ENCODE measurements at regions not wholly inside any gene's neighbourhood (a gene's known extent, or its start where the extent isn't known, plus 50 kb on each side); places are given as distances from the start of the nearest gene placed in this dataset.

DNA sequence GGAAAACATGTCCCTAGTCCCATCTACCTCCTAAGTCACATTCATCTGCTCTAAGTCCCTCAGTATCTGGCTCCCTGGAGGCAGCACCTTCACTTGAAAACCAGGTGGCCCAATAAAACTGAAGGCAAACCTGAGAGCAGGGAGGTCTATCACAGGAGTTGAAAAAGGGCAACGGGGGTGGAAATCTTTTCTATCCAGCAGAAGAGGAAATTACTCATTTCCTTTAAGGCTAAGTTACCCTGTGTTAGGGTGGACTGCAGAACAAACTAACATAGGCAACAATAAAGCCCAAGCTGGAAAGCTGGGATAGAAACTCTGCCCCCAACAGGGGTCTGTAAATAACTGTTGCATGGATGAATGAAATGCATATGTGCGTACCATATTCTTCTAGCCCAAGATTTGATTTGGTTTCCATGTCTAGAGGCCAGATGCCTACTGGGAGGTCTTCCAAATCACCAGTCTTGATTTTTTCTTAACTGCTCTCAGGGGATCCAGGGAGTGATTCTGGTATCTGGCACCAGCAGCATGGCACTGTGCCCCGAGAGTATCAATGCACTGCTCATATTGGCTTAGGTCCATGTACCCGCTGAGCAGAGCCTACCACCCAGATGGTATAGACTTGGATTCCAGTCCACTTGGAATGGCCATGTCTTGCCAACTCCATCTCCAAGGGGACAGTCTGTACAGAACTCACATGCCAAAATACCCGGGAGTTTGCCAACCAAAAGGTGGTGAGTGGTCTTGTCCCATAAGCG lies 350.0 kb upstream of the NCAM1 start:
- TF ChIP-seq, protein P1, sequence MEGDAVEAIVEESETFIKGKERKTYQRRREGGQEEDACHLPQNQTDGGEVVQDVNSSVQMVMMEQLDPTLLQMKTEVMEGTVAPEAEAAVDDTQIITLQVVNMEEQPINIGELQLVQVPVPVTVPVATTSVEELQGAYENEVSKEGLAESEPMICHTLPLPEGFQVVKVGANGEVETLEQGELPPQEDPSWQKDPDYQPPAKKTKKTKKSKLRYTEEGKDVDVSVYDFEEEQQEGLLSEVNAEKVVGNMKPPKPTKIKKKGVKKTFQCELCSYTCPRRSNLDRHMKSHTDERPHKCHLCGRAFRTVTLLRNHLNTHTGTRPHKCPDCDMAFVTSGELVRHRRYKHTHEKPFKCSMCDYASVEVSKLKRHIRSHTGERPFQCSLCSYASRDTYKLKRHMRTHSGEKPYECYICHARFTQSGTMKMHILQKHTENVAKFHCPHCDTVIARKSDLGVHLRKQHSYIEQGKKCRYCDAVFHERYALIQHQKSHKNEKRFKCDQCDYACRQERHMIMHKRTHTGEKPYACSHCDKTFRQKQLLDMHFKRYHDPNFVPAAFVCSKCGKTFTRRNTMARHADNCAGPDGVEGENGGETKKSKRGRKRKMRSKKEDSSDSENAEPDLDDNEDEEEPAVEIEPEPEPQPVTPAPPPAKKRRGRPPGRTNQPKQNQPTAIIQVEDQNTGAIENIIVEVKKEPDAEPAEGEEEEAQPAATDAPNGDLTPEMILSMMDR (IDR thresholded peaks at IDR 0.05; ENCODE audit: low read depth, low read length) = no peak
- no peaks in the 10 kb centered on the region for H3K36me3 ChIP-seq
- no peak overlapping the region for H3K27ac ChIP-seq
- H3K9me3 ChIP-seq (ENCODE audit: severe bottlenecking) = no peaks in the 10 kb centered on the region
- H3K27me3 ChIP-seq (ENCODE audit: insufficient read depth, low read depth, severe bottlenecking) = no peaks in the 10 kb centered on the region
- no peak for DNase-seq
- H3K4me3 ChIP-seq (ENCODE audit: low read depth, low read length) = no peak overlapping the region

DNA sequence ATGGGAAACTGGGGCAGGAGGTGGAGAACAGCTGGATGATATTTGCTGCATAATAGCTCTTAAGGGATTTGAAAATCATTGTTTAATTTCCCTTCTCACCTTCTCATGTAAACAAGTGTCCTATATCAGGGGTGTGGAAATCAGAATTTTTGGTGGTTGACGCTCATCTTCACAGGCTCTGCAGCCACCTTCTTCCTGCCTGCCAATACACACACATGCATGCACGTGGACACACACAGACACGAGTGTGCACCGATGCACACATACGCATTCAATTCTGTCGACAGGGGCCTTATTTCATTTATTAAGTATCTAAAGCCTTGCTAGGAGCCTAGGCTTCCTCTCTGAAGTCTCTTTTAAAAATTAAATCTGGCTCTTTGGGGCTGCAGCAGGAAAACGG lies 349.4 kb upstream of the NCAM1 start:
- Histone ChIP-seq H3K9me3 (ENCODE audit: severe bottlenecking) (no peaks in the 10 kb centered on the region), H3K27ac (no peak overlapping the region), H3K36me3 (no peaks in the 10 kb centered on the region), H3K4me3 (ENCODE audit: low read depth, low read length) (no peak overlapping the region), H3K27me3 (ENCODE audit: insufficient read depth, low read depth, severe bottlenecking) (no peaks in the 10 kb centered on the region)
- TF ChIP-seq, protein P1 (IDR thresholded peaks at IDR 0.05; ENCODE audit: low read depth, low read length) = no peak
- DNase-seq = no peak

DNA sequence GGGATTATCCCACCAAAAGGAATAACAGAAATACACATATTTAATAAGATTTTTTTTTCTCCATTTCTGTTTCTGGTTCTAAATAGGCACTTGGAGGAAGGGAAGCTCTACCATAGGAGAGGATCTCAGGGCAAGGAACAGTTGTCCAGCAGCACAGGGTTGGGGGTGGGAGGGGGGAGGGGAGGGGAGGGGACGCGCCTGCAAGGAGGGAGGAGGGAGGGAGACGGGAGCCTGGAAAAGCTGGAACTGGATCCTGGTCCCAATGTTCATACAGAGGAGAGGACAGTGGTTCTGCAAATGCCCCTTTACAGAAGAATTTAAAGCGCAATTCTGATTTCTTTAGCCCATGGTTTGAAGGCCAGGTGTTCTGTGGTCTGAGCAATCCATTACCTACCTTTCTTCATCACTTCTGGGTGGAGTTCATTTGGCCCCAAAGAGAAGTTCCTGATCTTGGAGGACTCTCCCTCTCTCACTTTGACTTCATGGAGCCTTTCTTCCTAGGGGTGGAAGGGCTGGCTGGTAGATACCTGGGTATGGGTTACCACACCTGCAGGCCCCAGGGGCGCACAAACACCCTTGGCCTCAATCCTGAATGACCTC lies 348.9 kb upstream of the NCAM1 start:
- no peak overlapping the region for H3K27ac ChIP-seq
- TF ChIP-seq, protein P1 (IDR thresholded peaks at IDR 0.05; ENCODE audit: low read depth, low read length) = no peak
- no peak overlapping the region for H3K4me3 ChIP-seq (ENCODE audit: low read depth, low read length)
- no peaks in the 10 kb centered on the region for H3K36me3 ChIP-seq
- no peaks in the 10 kb centered on the region for H3K27me3 ChIP-seq (ENCODE audit: insufficient read depth, low read depth, severe bottlenecking)
- DNase-seq = peak; percentile 52
- H3K9me3 ChIP-seq (ENCODE audit: severe bottlenecking) = no peaks in the 10 kb centered on the region

DNA sequence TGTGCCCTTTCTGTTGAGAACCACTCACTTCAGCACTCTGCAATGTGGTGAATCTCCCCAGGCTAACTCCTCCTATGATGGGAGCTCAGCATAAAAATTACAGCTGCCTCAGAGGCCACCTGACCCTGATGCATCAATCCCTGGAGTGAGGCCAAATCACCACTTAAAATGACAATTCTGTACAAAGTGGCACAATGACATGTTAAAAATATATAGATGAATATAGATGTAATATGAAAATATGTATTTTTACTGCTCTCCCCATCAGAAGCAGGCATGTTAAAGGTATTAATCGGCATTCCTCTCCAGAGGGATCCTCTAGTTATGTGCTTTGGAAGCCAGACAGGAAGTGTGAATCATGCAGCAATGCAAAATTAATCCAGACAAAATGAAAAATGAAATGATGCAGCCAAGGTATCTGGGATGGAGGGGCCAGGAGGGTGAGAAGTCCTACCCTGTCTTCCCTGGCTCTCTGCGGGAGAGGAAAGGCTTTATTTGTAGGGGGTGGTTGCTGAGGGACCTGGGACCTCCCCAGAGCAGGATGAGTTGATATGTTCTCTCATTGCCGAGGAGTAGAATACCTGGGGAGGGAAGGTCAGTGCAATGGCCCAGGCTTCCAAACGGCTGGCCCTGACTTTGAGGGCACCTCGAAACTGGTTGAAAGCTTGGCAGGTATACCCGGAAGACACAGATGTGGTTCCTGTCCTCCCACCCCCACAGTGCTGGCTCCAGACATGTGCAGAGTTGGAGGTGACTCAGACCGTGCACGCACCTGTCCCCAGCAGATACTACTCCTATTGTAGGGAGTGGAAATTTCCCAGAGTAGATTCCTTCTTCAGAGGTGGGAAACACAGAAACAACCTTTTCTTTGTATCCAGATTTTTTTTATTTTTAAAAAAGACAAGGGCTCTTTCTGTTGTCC lies 347.9 kb upstream of the NCAM1 start:
- DNase-seq = no peak
- H3K9me3 ChIP-seq (ENCODE audit: severe bottlenecking) = no peaks in the 10 kb centered on the region
- H3K27ac ChIP-seq = no peak overlapping the region
- no peak overlapping the region for H3K4me3 ChIP-seq (ENCODE audit: low read depth, low read length)
- TF ChIP-seq, protein P1 (IDR thresholded peaks at IDR 0.05; ENCODE audit: low read depth, low read length) = no peak
- no peaks in the 10 kb centered on the region for H3K36me3 ChIP-seq
- H3K27me3 ChIP-seq (ENCODE audit: insufficient read depth, low read depth, severe bottlenecking) = no peaks in the 10 kb centered on the region

DNA sequence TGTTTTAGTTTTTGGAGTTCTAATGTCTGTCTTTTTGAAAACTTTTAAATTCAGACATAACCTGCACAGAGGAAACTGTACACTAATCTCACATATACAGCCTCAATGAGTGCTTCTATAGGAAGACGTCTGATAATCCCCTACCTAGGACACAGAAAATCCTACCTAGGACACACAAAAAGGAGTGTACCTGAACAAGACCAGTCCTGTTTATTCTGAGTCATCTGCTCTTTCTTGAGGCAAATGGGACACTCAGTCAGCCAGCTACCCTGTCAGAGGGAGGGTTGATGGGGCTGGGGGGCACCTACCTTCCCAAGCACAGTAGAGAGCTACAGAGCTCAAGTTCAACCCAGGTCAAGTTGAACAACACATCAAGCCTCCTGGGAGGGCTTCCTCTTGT lies 346.6 kb upstream of the NCAM1 start:
- TF ChIP-seq, protein P1 (IDR thresholded peaks at IDR 0.05; ENCODE audit: low read depth, low read length) = no peak
- H3K9me3 ChIP-seq (ENCODE audit: severe bottlenecking) = no peaks in the 10 kb centered on the region
- no peaks in the 10 kb centered on the region for H3K36me3 ChIP-seq
- H3K27ac ChIP-seq = no peak overlapping the region
- DNase-seq = no peak
- H3K4me3 ChIP-seq (ENCODE audit: low read depth, low read length) = no peak overlapping the region
- H3K27me3 ChIP-seq (ENCODE audit: insufficient read depth, low read depth, severe bottlenecking) = no peaks in the 10 kb centered on the region
